ENCODE measurements at regions not wholly inside any gene's neighbourhood (a gene's known extent, or its start where the extent isn't known, plus 50 kb on each side); places are given as distances from the start of the nearest gene placed in this dataset.
"Not testable (repeated sequence)": the region's sequence is repeated elsewhere in the genome, so short reads cannot be mapped to it uniquely, and the experiment has no call there.

GRCh38 chr4:3585567-3585966 is 53.3 kb upstream of the LRPAP1 start:
- DNase-seq: not testable (repeated sequence)

- DNase-seq: no peak
Measured at GRCh38 chr4:3582091-3582475, 49.9 kb upstream of the LRPAP1 start.
